ENCODE measurements at regions not wholly inside any gene's neighbourhood (a gene's known extent, or its start where the extent isn't known, plus 50 kb on each side); places are given as distances from the start of the nearest gene placed in this dataset.

DNA sequence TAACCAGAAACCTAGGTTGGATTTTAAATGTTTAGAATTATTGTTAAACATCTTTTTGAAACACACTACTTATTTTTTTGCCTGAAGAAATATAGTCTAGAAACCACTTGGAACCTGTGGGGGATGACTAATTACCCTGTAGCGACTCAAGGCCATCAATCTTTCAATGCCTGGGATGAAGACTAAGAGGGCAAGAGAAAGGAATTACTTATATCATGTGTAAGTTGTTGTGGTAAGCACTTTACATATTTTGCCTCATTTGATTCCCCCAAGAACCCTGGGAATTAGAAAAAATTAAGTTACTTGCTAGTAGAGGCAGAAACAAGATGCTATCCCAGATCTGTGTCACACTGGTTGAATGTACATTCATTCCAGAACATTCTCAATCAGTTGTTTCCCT lies 170.9 kb upstream of the GRIA3 start:
- H3K27ac Mint-ChIP-seq = no peak overlapping the region
- no peak overlapping the region for H3K4me3 Mint-ChIP-seq
- no peaks in the 10 kb centered on the region for H3K4me1 Mint-ChIP-seq
- H3K9me3 Mint-ChIP-seq = no peaks in the 10 kb centered on the region
- DNase-seq (ENCODE audit: low spot score in 2 of 2) (no peak), ATAC-seq (ENCODE audit: low read depth) (no peak)
- H3K27me3 Mint-ChIP-seq = no peaks in the 10 kb centered on the region
- no peaks in the 10 kb centered on the region for H3K36me3 Mint-ChIP-seq

DNA sequence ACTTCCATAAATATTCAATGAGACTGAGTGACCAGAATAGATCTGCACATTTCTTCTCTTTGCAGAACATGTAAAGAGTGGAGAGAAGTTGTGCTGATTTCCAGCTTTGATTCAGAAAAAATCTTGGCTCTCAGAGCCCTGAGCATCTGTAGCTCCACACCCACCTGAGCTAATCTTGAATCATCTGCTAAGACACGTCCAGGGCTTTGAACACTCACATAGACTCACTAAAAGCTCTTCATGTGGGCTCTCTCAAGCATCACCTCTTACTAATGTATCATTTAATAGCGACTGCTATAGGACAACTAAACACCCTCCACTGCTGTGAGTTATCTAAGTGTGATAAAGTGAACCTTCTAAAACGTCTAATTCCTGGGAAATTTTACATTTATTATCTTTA lies 147.7 kb upstream of the GRIA3 start:
- no peak overlapping the region for H3K27ac Mint-ChIP-seq
- H3K27me3 Mint-ChIP-seq = no peaks in the 10 kb centered on the region
- H3K9me3 Mint-ChIP-seq = peaks cover 2% of the 10 kb centered on the region
- H3K4me3 Mint-ChIP-seq = no peak overlapping the region
- DNase-seq (ENCODE audit: low spot score in 2 of 2) (no peak), ATAC-seq (ENCODE audit: low read depth) (no peak)
- no peaks in the 10 kb centered on the region for H3K4me1 Mint-ChIP-seq
- no peaks in the 10 kb centered on the region for H3K36me3 Mint-ChIP-seq

DNA sequence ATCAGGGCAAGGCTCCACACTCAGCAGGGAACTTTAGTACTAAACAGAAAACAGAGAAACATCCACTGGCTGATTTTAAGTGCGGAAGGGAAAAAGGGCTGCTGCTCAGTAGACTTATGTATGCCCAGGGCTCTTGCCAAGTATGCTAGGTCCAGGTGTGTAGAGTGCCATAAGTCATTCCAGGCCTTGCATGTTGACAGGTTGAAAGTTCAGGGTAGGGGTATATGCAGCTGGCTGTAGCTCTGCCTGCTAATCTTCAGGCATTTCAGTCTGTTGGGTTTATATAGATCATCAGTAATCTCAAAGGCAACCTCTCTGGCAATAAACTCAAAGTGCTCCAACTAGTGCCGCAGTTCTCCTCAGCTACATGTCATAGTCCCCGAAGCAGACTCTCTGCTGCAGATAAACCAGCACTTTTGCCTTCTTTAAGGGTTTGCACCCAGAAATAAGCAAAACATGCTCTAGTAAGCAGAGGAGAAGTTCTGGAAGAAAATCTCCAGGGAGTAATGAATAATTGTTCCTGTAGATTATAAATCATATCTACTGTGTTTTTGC lies 134.9 kb upstream of the GRIA3 start:
- no peak for ATAC-seq (ENCODE audit: low read depth)
- Mint-ChIP-seq H3K27me3 (no peaks in the 10 kb centered on the region), H3K4me1 (no peaks in the 10 kb centered on the region), H3K9me3 (no peaks in the 10 kb centered on the region), H3K36me3 (no peaks in the 10 kb centered on the region), H3K27ac (no peak overlapping the region), H3K4me3 (no peak overlapping the region)
- DNase-seq (ENCODE audit: low spot score in 2 of 2) = no peak

DNA sequence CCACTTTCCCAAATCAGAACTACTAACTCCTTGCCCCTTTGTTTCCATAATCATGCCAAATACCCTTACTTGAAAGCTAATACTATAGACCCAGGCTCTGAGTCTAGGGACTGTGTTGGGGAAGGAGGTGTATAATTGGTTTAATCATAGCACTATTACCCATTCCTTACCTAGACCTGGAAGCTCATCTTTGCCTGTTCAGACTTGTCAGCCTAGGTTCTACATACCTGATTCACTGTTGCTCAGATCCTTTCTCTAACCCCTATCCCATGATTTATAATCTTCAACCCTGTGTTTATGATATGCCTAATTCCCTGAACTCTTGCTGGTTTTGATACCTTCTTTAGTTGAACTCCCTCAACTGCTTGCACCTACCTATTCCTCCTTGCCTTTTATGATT lies 123.1 kb upstream of the GRIA3 start:
- H3K9me3 Mint-ChIP-seq = no peaks in the 10 kb centered on the region
- DNase-seq (ENCODE audit: low spot score in 2 of 2) = no peak

GRCh38 chrX:123064053-123064452 lies 120.0 kb upstream of the GRIA3 start:
- DNase-seq (ENCODE audit: low spot score in 2 of 2) = no peak
- H3K9me3 Mint-ChIP-seq = peaks cover 1% of the 10 kb centered on the region
- no peak for ATAC-seq (ENCODE audit: low read depth)
- no peak overlapping the region for H3K27ac Mint-ChIP-seq
- no peaks in the 10 kb centered on the region for H3K27me3 Mint-ChIP-seq
- H3K4me1 Mint-ChIP-seq = no peaks in the 10 kb centered on the region
- no peak overlapping the region for H3K4me3 Mint-ChIP-seq
- no peaks in the 10 kb centered on the region for H3K36me3 Mint-ChIP-seq

More for the DNA sequence above, 123.1 kb upstream of the GRIA3 start:
- H3K4me1 Mint-ChIP-seq = no peaks in the 10 kb centered on the region
- no peaks in the 10 kb centered on the region for H3K36me3 Mint-ChIP-seq
- no peak for ATAC-seq (ENCODE audit: low read depth)
- no peaks in the 10 kb centered on the region for H3K27me3 Mint-ChIP-seq
- no peak overlapping the region for H3K27ac Mint-ChIP-seq
- H3K4me3 Mint-ChIP-seq = no peak overlapping the region

- ATAC-seq (ENCODE audit: low read depth) = no peak
- Mint-ChIP-seq H3K36me3 (no peaks in the 10 kb centered on the region), H3K27ac (no peak overlapping the region), H3K27me3 (no peaks in the 10 kb centered on the region), H3K4me1 (no peaks in the 10 kb centered on the region), H3K9me3 (no peaks in the 10 kb centered on the region), H3K4me3 (no peak overlapping the region)
- no peak for DNase-seq (ENCODE audit: low spot score in 2 of 2)
Measured at GRCh38 chrX:123072686-123073385, 111.2 kb upstream of the GRIA3 start.

GRCh38 chrX:123075947-123076561 lies 108.0 kb upstream of the GRIA3 start:
- H3K36me3 Mint-ChIP-seq = no peaks in the 10 kb centered on the region
- ATAC-seq (ENCODE audit: low read depth) = no peak
- no peak overlapping the region for H3K4me3 Mint-ChIP-seq
- no peak overlapping the region for H3K27ac Mint-ChIP-seq
- H3K9me3 Mint-ChIP-seq = no peaks in the 10 kb centered on the region
- H3K4me1 Mint-ChIP-seq = no peaks in the 10 kb centered on the region
- no peaks in the 10 kb centered on the region for H3K27me3 Mint-ChIP-seq
- DNase-seq (ENCODE audit: low spot score in 2 of 2) = no peak

DNA sequence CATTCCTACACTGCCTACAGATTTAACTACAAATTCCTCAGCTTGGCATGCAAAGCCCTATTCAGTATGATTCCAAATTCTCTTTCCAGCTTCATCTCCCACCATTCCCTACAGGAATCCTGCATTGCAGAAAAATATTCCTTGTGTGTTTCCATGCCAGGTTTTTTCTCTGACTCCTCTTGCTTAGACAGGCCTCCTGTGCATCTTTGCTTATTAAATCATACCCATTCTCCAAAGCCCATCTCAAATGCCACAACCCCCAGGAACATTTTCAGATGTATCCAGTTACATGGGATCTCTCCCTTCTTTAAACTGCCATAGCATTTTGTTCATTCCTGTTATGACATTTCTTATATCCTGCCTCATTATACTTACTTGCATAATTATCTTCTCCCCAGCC lies 106.4 kb upstream of the GRIA3 start:
- H3K4me3 Mint-ChIP-seq = no peak overlapping the region
- no peaks in the 10 kb centered on the region for H3K27me3 Mint-ChIP-seq
- no peak for DNase-seq (ENCODE audit: low spot score in 2 of 2)
- no peaks in the 10 kb centered on the region for H3K9me3 Mint-ChIP-seq
- no peaks in the 10 kb centered on the region for H3K36me3 Mint-ChIP-seq
- H3K27ac Mint-ChIP-seq = no peak overlapping the region
- no peak for ATAC-seq (ENCODE audit: low read depth)
- H3K4me1 Mint-ChIP-seq = no peaks in the 10 kb centered on the region

GRCh38 chrX:123080065-123080464 lies 104.0 kb upstream of the GRIA3 start:
- H3K4me3 Mint-ChIP-seq = no peak overlapping the region
- H3K36me3 Mint-ChIP-seq = no peaks in the 10 kb centered on the region
- ATAC-seq (ENCODE audit: low read depth) = no peak
- H3K27me3 Mint-ChIP-seq = no peaks in the 10 kb centered on the region
- no peaks in the 10 kb centered on the region for H3K4me1 Mint-ChIP-seq
- no peaks in the 10 kb centered on the region for H3K9me3 Mint-ChIP-seq
- DNase-seq (ENCODE audit: low spot score in 2 of 2) = no peak
- H3K27ac Mint-ChIP-seq = no peak overlapping the region

DNA sequence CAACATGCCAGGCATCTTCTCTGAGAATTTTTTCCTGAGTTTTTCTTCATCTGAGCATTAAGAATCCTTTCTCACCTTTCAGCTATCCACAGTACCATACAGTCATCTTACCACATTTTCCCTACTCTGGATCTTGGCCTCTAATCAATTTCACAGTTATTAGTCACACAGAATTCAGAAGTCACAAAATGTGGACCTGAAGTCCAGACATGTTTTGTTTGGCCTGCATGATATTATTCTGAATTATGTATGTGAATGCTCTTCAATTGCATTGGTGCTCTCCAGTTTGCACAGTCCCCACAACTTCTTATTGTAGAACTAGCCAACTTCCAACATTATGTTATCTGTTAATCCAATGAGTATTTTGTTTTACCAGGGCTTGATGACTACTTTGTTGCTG lies 102.3 kb upstream of the GRIA3 start:
- H3K4me1 Mint-ChIP-seq = no peaks in the 10 kb centered on the region
- DNase-seq (ENCODE audit: low spot score in 2 of 2) = no peak
- H3K9me3 Mint-ChIP-seq = no peaks in the 10 kb centered on the region
- no peak overlapping the region for H3K4me3 Mint-ChIP-seq
- H3K27ac Mint-ChIP-seq = no peak overlapping the region
- no peak for ATAC-seq (ENCODE audit: low read depth)
- no peaks in the 10 kb centered on the region for H3K36me3 Mint-ChIP-seq
- no peaks in the 10 kb centered on the region for H3K27me3 Mint-ChIP-seq

GRCh38 chrX:123083924-123084323 lies 100.2 kb upstream of the GRIA3 start:
- Mint-ChIP-seq H3K27ac (no peak overlapping the region), H3K9me3 (no peaks in the 10 kb centered on the region), H3K27me3 (no peaks in the 10 kb centered on the region), H3K4me3 (no peak overlapping the region), H3K36me3 (no peaks in the 10 kb centered on the region), H3K4me1 (no peaks in the 10 kb centered on the region)
- ATAC-seq (ENCODE audit: low read depth) (no peak), DNase-seq (ENCODE audit: low spot score in 2 of 2) (no peak)

GRCh38 chrX:123084797-123085196 lies 99.3 kb upstream of the GRIA3 start:
- Mint-ChIP-seq H3K9me3 (no peaks in the 10 kb centered on the region), H3K27me3 (no peaks in the 10 kb centered on the region), H3K36me3 (no peaks in the 10 kb centered on the region), H3K4me3 (no peak overlapping the region), H3K4me1 (no peaks in the 10 kb centered on the region), H3K27ac (no peak overlapping the region)
- ATAC-seq (ENCODE audit: low read depth) (no peak), DNase-seq (ENCODE audit: low spot score in 2 of 2) (no peak)

DNA sequence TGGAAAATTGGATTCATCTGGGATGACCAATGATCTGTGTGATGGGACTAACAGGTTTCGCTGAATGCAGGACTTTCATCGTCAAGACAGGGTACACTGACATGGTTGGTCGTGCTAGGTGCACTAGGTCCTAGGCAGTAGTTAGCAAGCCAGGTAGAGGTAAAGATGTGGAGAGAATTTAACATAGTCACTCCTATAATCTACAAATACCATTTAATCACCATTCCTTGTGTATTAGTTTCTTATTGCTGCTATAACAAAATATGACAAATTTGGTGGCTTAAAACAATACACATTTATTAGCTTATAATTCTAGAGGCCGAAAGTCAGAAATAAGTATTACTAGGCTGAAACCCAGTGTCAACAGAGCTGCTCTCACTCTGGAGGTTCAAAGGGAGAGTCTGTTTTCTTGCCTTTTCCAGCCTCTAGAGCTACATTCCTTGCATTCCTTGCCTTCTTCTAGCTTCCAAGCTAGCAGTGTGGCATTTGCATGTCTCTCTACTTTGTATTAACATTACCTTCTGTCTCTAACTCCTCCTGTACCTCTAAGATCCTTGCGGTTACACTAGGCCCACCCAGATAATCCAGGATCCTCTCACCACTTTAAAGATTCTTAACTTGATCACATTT lies 98.7 kb upstream of the GRIA3 start:
- H3K36me3 Mint-ChIP-seq = no peaks in the 10 kb centered on the region
- no peak overlapping the region for H3K27ac Mint-ChIP-seq
- H3K4me3 Mint-ChIP-seq = no peak overlapping the region
- H3K4me1 Mint-ChIP-seq = no peaks in the 10 kb centered on the region
- DNase-seq (ENCODE audit: low spot score in 2 of 2) (no peak), ATAC-seq (ENCODE audit: low read depth) (no peak)
- no peaks in the 10 kb centered on the region for H3K9me3 Mint-ChIP-seq
- H3K27me3 Mint-ChIP-seq = no peaks in the 10 kb centered on the region

GRCh38 chrX:123086768-123087167 lies 97.3 kb upstream of the GRIA3 start:
- H3K4me1 Mint-ChIP-seq = no peaks in the 10 kb centered on the region
- no peaks in the 10 kb centered on the region for H3K9me3 Mint-ChIP-seq
- no peak overlapping the region for H3K27ac Mint-ChIP-seq
- no peaks in the 10 kb centered on the region for H3K27me3 Mint-ChIP-seq
- H3K36me3 Mint-ChIP-seq = no peaks in the 10 kb centered on the region
- DNase-seq (ENCODE audit: low spot score in 2 of 2) (no peak), ATAC-seq (ENCODE audit: low read depth) (no peak)
- H3K4me3 Mint-ChIP-seq = no peak overlapping the region
